Astrocyte (in vitro differentiated cells and primary cell): ENCODE measurements at regions not wholly inside any gene's neighbourhood (a gene's known extent, or its start where the extent isn't known, plus 50 kb on each side); places are given as distances from the start of the nearest gene placed in this dataset.

Experiments
- DNase-seq: peaks from one replicate; pipeline ENCODE4 v3.0.0-alpha.2; 2010; ENCODE audit warnings: low read depth
- FAIRE-seq: peaks from 2 replicates; lab custom pipeline; 2011; peaks lifted over from hg19 to GRCh38; lab: Jason Lieb, UNC
- H2AFZ ChIP-seq: 2 replicates; pipeline ENCODE4 v1.6.0; 2012; ENCODE audit warnings: low read depth, low read length, inconsistent platforms
- H3K27ac ChIP-seq: 2 replicates; pipeline ENCODE4 v1.5.1; 2011; ENCODE audit warnings: low read depth, low read length, inconsistent platforms
- H3K27me3 ChIP-seq: 2 replicates; pipeline ENCODE4 v1.6.0; 2011; ENCODE audit warnings: low read length, inconsistent platforms; ENCODE audit not compliant: insufficient read depth
- H3K36me3 ChIP-seq: 2 replicates; pipeline ENCODE4 v1.5.1; 2011; ENCODE audit warnings: low read length, inconsistent platforms; ENCODE audit not compliant: insufficient read depth
- H3K4me1 ChIP-seq: 2 replicates; pipeline ENCODE4 v1.5.1; 2011; ENCODE audit warnings: low read length, inconsistent platforms; ENCODE audit not compliant: insufficient read depth
- H3K4me2 ChIP-seq: 2 replicates; pipeline ENCODE4 v1.6.0; 2012; ENCODE audit warnings: low read length, inconsistent platforms
- H3K4me3 ChIP-seq: 2 replicates; pipeline ENCODE4 v1.5.1; 2011; ENCODE audit warnings: low read depth, mild to moderate bottlenecking, low read length, inconsistent platforms; ENCODE audit not compliant: insufficient read depth
- H3K79me2 ChIP-seq: 2 replicates; pipeline ENCODE4 v1.6.0; 2012; ENCODE audit warnings: mild to moderate bottlenecking, low read length, inconsistent platforms; ENCODE audit not compliant: insufficient read depth
- H3K9ac ChIP-seq: 2 replicates; pipeline ENCODE4 v1.6.0; 2012; ENCODE audit warnings: mild to moderate bottlenecking, low read length, inconsistent platforms
- H3K9me3 ChIP-seq: 2 replicates; pipeline ENCODE4 v1.5.1; 2012; ENCODE audit warnings: low read depth, mild to moderate bottlenecking, low read length, inconsistent platforms; ENCODE audit not compliant: insufficient read depth
- H4K20me1 ChIP-seq: 2 replicates; pipeline ENCODE4 v1.6.0; 2012; ENCODE audit warnings: low read length, inconsistent platforms; ENCODE audit not compliant: insufficient read depth
- H3K27ac Mint-ChIP-seq: one replicate; pipeline ENCODE4 v1.8.0; 2021; ENCODE audit warnings: mild to moderate bottlenecking, mixed read lengths; ENCODE audit not compliant: unreplicated experiment
- H3K27me3 Mint-ChIP-seq: one replicate; pipeline ENCODE4 v1.8.0; 2021; ENCODE audit warnings: low read depth, mixed read lengths; ENCODE audit not compliant: unreplicated experiment
- H3K36me3 Mint-ChIP-seq: one replicate; pipeline ENCODE4 v1.8.0; 2021; ENCODE audit warnings: low read depth, mixed read lengths; ENCODE audit not compliant: unreplicated experiment
- H3K4me1 Mint-ChIP-seq: one replicate; pipeline ENCODE4 v1.8.0; 2021; ENCODE audit warnings: low read depth, mixed read lengths; ENCODE audit not compliant: unreplicated experiment
- H3K4me3 Mint-ChIP-seq: one replicate; pipeline ENCODE4 v1.8.0; 2021; ENCODE audit warnings: mild to moderate bottlenecking, moderate library complexity, mixed read lengths; ENCODE audit not compliant: unreplicated experiment
- H3K9me3 Mint-ChIP-seq: one replicate; pipeline ENCODE4 v1.8.0; 2021; ENCODE audit warnings: mild to moderate bottlenecking, mixed read lengths; ENCODE audit not compliant: unreplicated experiment
- CTCF ChIP-seq: IDR thresholded peaks from 2 replicates; pipeline ENCODE4 v1.5.1; 2011; ENCODE audit warnings: low read depth, mild to moderate bottlenecking, inconsistent platforms, low read length, moderate library complexity; ENCODE audit not compliant: insufficient read depth
- EZH2 ChIP-seq: IDR thresholded peaks from 2 replicates; pipeline ENCODE4 v1.6.1; 2012; ENCODE audit warnings: mild to moderate bottlenecking, low read length, inconsistent platforms; ENCODE audit not compliant: insufficient read depth

DNA sequence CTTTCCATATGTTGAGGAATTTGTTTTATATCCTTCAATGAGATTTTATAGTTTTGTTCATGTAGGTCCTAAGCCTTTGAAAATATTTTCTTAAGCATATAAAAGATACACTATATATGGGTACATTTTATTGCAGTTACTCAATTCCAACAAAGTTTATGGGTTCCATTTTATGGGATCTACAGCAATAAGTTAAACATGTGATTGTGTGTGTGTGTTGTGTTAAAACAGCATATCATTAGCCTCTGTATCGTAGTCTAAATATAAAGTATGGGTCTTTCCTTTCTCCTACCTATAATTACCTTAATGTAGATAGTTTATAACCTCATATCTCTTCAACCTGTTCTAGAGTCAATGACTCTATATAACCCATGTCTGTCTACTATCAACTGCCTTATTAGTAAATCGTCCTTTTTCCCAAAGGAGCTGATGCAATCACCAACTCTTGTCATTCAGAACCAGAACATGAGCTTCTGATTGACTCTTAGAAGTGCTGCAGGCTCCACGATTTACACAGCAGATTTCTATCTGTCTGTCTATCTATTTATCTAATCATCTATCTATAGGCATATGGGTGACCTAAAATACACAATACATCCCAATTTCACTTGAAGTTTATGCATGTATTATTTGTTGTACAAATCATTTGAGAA, 512.6 kb upstream of the CBLB start:
- Mint-ChIP-seq H3K9me3 (no peaks in the 10 kb centered on the region), H3K4me1 (no peaks in the 10 kb centered on the region), H3K4me3 (no peak overlapping the region), H3K36me3 (no peaks in the 10 kb centered on the region), H3K27me3 (no peaks in the 10 kb centered on the region), H3K27ac (no peak overlapping the region)
- Histone ChIP-seq H3K4me2 (no peak overlapping the region), H2AFZ (no peak overlapping the region), H3K27ac (no peak overlapping the region), H3K9me3 (no peaks in the 10 kb centered on the region), H3K4me1 (no peaks in the 10 kb centered on the region), H3K79me2 (no peaks in the 10 kb centered on the region), H3K9ac (no peak overlapping the region), H3K27me3 (no peaks in the 10 kb centered on the region), H3K4me3 (no peak overlapping the region), H4K20me1 (no peaks in the 10 kb centered on the region), H3K36me3 (no peaks in the 10 kb centered on the region)
- DNase-seq (no peak), FAIRE-seq (no peak)
- no peak for TF ChIP-seq EZH2

- no peaks in the 10 kb centered on the region for H3K9me3 ChIP-seq
- no peak overlapping the region for H3K27ac ChIP-seq
- no peak overlapping the region for H3K9ac ChIP-seq
- Mint-ChIP-seq H3K36me3 (no peaks in the 10 kb centered on the region), H3K4me3 (no peak overlapping the region), H3K4me1 (no peaks in the 10 kb centered on the region), H3K27ac (no peak overlapping the region), H3K9me3 (no peaks in the 10 kb centered on the region), H3K27me3 (no peaks in the 10 kb centered on the region)
- no peak for DNase-seq
- H3K4me3 ChIP-seq: no peak overlapping the region
- no peak for FAIRE-seq
- TF ChIP-seq CTCF (no peak), EZH2 (no peak)
- no peaks in the 10 kb centered on the region for H4K20me1 ChIP-seq
- no peaks in the 10 kb centered on the region for H3K27me3 ChIP-seq
- H2AFZ ChIP-seq: no peak overlapping the region
- H3K4me1 ChIP-seq: no peaks in the 10 kb centered on the region
- no peaks in the 10 kb centered on the region for H3K79me2 ChIP-seq
- H3K4me2 ChIP-seq: no peak overlapping the region
- no peaks in the 10 kb centered on the region for H3K36me3 ChIP-seq
These were observed 513.1 kb upstream of the CBLB start for GRCh38 chr3:106381939-106382335.

DNA sequence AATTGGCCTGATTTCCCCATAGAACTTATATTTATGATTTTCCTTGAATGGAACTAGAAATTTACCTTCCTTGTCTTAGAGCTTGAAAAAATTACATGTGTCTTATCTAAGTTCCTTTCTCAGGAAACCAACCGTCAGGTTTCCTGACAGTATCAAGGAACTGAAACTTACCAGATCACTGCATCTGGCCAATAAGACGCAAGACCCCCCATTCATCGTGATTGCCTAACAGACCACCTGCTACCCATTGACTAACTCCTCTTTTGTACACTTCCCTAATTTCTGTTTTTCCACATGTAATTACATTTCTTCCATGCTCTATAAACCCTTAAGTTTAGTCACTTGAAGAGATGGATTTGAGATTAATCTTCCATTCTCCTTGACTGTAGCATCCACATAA, 517.2 kb upstream of the CBLB start:
- no peaks in the 10 kb centered on the region for H3K36me3 Mint-ChIP-seq
- H3K4me1 Mint-ChIP-seq: no peaks in the 10 kb centered on the region
- no peaks in the 10 kb centered on the region for H3K9me3 Mint-ChIP-seq
- Histone ChIP-seq H3K27me3 (no peaks in the 10 kb centered on the region), H3K36me3 (no peaks in the 10 kb centered on the region), H3K4me1 (no peaks in the 10 kb centered on the region), H3K27ac (no peak overlapping the region), H3K4me3 (no peak overlapping the region), H4K20me1 (no peaks in the 10 kb centered on the region), H3K4me2 (no peak overlapping the region), H3K79me2 (no peaks in the 10 kb centered on the region), H2AFZ (no peak overlapping the region), H3K9ac (no peak overlapping the region), H3K9me3 (no peaks in the 10 kb centered on the region)
- TF ChIP-seq EZH2: no peak
- no peak overlapping the region for H3K4me3 Mint-ChIP-seq
- FAIRE-seq (no peak), DNase-seq (no peak)
- no peak overlapping the region for H3K27ac Mint-ChIP-seq
- H3K27me3 Mint-ChIP-seq: peaks cover 2% of the 10 kb centered on the region
